Loucy (cell line): ENCODE measurements at regions not wholly inside any gene's neighbourhood (a gene's known extent, or its start where the extent isn't known, plus 50 kb on each side); places are given as distances from the start of the nearest gene placed in this dataset.

ENCODE experiments used
- H2AFZ ChIP-seq: fragments of 200-600 bp; sonication (generic); 2 replicates; pipeline ENCODE4 v1.6.0; 2016; ENCODE audit warnings: antibody characterized with exemption, mild to moderate bottlenecking, low read length, moderate library complexity
- H3F3A ChIP-seq: fragments of 200-600 bp; 2 replicates; pipeline ENCODE4 v1.6.0; 2016; ENCODE audit warnings: antibody characterized with exemption, low read depth, mild to moderate bottlenecking
- H3K27me3 ChIP-seq: fragments of 200-600 bp; sonication (generic); 2 replicates; pipeline ENCODE4 v1.6.1; 2014; ENCODE audit warnings: low read length, mild to moderate bottlenecking; ENCODE audit not compliant: insufficient read depth, poor library complexity, severe bottlenecking
- H3K36me3 ChIP-seq: fragments of 200-600 bp; sonication (generic); 2 replicates; pipeline ENCODE4 v1.6.1; 2016; ENCODE audit warnings: low read length; ENCODE audit not compliant: insufficient read depth
- H3K4me1 ChIP-seq: fragments of 200-600 bp; sonication (generic); 2 replicates; pipeline ENCODE4 v1.5.1; 2014; ENCODE audit warnings: low read length, mild to moderate bottlenecking; ENCODE audit not compliant: insufficient read depth, poor library complexity, severe bottlenecking
- H3K4me2 ChIP-seq: fragments of 200-600 bp; sonication (generic); 2 replicates; pipeline ENCODE4 v1.6.0; 2014; ENCODE audit warnings: antibody characterized with exemption, low read length, low read depth, mild to moderate bottlenecking; ENCODE audit not compliant: poor library complexity, severe bottlenecking
- H3K4me3 ChIP-seq: fragments of 200-600 bp; sonication (generic); 2 replicates; pipeline ENCODE4 v1.5.1; 2014; ENCODE audit warnings: low read length, mild to moderate bottlenecking, mixed read lengths; ENCODE audit not compliant: poor library complexity, severe bottlenecking
- H3K79me2 ChIP-seq: fragments of 200-600 bp; sonication (generic); 2 replicates; pipeline ENCODE4 v1.6.1; 2014; ENCODE audit warnings: low read length; ENCODE audit not compliant: insufficient read depth
- H3K9ac ChIP-seq: fragments of 200-600 bp; sonication (generic); 2 replicates; pipeline ENCODE4 v1.6.0; 2014; ENCODE audit warnings: mild to moderate bottlenecking, low read depth, low read length, moderate library complexity; ENCODE audit not compliant: poor library complexity, severe bottlenecking
- H3K9me2 ChIP-seq: fragments of 200-600 bp; sonication (generic); replicated peaks from 2 replicates; pipeline ENCODE4 v1.6.1; 2016; ENCODE audit warnings: low read depth, low read length, mixed read lengths
- H3K9me3 ChIP-seq: fragments of 200-600 bp; sonication (generic); 2 replicates; pipeline ENCODE4 v1.6.1; 2014; ENCODE audit warnings: mild to moderate bottlenecking, antibody characterized with exemption, low read length, low read depth; ENCODE audit not compliant: insufficient read depth
- H4K20me1 ChIP-seq: fragments of 200-600 bp; sonication (generic); 2 replicates; pipeline ENCODE4 v1.6.0; 2014; ENCODE audit warnings: antibody characterized with exemption, low read length, mild to moderate bottlenecking; ENCODE audit not compliant: insufficient read depth, poor library complexity, severe bottlenecking
- EZH2phosphoT487 ChIP-seq: fragments of 200-600 bp; IDR thresholded peaks from 2 replicates; pipeline ENCODE4 v1.6.1; 2018; ENCODE audit warnings: antibody characterized with exemption, mild to moderate bottlenecking, moderate library complexity, borderline replicate concordance
- TF ChIP-seq, protein P1 (sequence below): fragments of 200-600 bp; sonication (generic); conservative IDR thresholded peaks from 2 replicates; pipeline ENCODE4 v1.5.1; 2014; ENCODE audit warnings: mild to moderate bottlenecking, antibody characterized with exemption, low read length

DNA sequence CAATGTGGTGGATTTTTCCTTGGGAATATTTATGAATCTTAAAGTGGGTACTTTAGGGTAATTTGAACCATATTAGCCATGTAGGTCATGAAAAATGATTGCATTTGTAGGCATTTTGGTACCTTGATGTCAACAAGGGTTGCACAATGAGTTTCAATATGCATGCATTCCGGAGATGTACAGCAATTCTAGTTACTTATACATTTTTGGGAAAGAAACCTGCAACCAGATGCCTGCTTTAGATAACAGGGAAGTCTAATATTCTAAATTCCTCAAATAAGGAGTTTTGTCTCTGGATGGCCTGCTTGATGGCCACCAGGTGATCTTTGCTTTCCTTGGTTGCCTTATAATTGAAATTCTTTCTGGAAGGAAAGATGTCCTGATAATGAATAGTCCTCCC is 240.5 kb upstream of the SETMAR start:
- Histone ChIP-seq H3K9me2 (no peaks in the 10 kb centered on the region), H3K79me2 (no peaks in the 10 kb centered on the region), H3K4me2 (no peak overlapping the region), H3K27me3 (no peaks in the 10 kb centered on the region), H3F3A (no peaks in the 10 kb centered on the region), H4K20me1 (no peaks in the 10 kb centered on the region), H3K36me3 (no peaks in the 10 kb centered on the region), H3K4me1 (no peaks in the 10 kb centered on the region), H3K9ac (no peak overlapping the region), H3K4me3 (no peak overlapping the region), H2AFZ (no peak overlapping the region), H3K9me3 (no peaks in the 10 kb centered on the region)
- TF ChIP-seq, protein P1, sequence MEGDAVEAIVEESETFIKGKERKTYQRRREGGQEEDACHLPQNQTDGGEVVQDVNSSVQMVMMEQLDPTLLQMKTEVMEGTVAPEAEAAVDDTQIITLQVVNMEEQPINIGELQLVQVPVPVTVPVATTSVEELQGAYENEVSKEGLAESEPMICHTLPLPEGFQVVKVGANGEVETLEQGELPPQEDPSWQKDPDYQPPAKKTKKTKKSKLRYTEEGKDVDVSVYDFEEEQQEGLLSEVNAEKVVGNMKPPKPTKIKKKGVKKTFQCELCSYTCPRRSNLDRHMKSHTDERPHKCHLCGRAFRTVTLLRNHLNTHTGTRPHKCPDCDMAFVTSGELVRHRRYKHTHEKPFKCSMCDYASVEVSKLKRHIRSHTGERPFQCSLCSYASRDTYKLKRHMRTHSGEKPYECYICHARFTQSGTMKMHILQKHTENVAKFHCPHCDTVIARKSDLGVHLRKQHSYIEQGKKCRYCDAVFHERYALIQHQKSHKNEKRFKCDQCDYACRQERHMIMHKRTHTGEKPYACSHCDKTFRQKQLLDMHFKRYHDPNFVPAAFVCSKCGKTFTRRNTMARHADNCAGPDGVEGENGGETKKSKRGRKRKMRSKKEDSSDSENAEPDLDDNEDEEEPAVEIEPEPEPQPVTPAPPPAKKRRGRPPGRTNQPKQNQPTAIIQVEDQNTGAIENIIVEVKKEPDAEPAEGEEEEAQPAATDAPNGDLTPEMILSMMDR, result no peak
- TF ChIP-seq EZH2phosphoT487, result no peak

DNA sequence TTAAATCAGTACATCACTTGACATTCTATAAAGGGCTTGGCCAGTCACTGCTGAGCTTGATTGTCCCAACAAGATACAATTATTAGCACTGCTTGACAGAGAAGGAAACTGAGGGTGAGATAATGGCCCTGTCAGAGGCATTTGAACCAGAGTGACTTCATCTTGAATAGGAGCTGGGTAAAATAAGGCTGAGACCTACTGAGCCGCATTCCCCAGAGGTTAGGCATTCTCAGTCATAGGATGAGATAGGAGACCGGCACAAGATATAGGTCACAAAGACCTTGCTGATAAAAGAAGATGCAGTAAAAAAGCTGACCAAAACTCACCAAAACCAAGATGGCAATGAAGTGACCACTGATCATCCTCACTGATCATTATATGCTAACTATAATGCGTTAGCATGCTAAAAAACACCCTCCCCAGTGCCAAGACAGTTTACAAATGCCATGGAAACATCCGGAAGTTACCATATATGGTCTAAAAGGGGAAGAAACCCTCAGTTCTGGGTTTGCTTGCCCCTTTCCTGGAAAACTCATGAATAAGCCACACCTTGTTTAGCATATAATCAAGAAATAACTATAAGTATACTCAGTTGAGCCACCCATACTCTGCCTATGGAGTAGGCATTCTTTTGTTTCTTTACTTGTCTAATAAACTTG is 239.1 kb upstream of the SETMAR start:
- Histone ChIP-seq H3K9me3 (no peaks in the 10 kb centered on the region), H3K4me1 (no peaks in the 10 kb centered on the region), H2AFZ (no peak overlapping the region), H3K4me2 (no peak overlapping the region), H3K4me3 (no peak overlapping the region), H4K20me1 (no peaks in the 10 kb centered on the region), H3K27me3 (no peaks in the 10 kb centered on the region), H3K9ac (no peak overlapping the region), H3F3A (no peaks in the 10 kb centered on the region), H3K9me2 (no peaks in the 10 kb centered on the region), H3K79me2 (no peaks in the 10 kb centered on the region), H3K36me3 (no peaks in the 10 kb centered on the region)
- no peak for TF ChIP-seq EZH2phosphoT487

DNA sequence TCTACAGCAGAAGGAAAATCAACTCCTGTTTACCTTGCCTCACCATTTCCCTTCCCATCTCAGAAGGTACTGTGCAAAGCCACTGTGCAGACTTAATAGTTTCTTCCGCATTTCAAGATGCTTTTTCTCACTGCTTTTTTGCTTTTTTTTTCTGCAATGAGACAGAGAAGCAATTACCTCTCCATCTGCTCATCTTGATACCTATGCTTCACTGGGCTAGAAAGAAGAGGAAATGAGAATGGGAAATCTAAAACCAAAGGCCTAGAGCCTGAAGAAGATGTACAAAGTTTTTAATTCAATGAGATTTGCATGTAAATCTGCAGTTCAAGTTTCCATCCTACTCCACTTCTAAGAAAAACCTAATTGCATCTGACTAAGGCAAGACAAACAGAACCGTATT is 238.1 kb upstream of the SETMAR start:
- no peak overlapping the region for H3K9ac ChIP-seq
- H3F3A ChIP-seq, result no peaks in the 10 kb centered on the region
- no peaks in the 10 kb centered on the region for H4K20me1 ChIP-seq
- no peaks in the 10 kb centered on the region for H3K4me1 ChIP-seq
- H3K27me3 ChIP-seq, result no peaks in the 10 kb centered on the region
- H3K4me2 ChIP-seq, result no peak overlapping the region
- H3K9me2 ChIP-seq, result no peaks in the 10 kb centered on the region
- H3K36me3 ChIP-seq, result no peaks in the 10 kb centered on the region
- TF ChIP-seq, protein P1, result no peak
- TF ChIP-seq EZH2phosphoT487, result no peak
- H3K4me3 ChIP-seq, result no peak overlapping the region
- no peaks in the 10 kb centered on the region for H3K9me3 ChIP-seq
- no peak overlapping the region for H2AFZ ChIP-seq
- H3K79me2 ChIP-seq, result no peaks in the 10 kb centered on the region

DNA sequence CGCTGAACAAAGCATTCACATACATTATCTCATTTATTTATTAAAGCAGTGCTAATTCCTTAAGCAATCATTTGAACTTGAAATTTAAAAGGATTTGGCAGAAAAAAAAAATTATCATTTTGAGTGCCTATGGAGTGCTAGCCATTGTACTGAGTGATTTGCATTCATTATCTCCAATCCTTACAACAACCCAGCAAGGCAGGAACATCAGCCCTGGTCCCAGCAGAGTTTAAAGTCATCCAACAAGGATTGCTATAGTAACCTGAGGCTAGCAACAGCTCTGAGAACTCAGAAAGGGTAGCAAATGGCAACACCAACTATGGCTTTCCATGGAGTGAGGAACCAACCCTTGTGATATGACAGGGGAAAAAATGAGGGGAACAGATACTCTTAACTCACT is 237.6 kb upstream of the SETMAR start:
- Histone ChIP-seq H4K20me1 (no peaks in the 10 kb centered on the region), H3F3A (no peaks in the 10 kb centered on the region), H3K4me1 (no peaks in the 10 kb centered on the region), H2AFZ (no peak overlapping the region), H3K79me2 (no peaks in the 10 kb centered on the region), H3K4me3 (no peak overlapping the region), H3K27me3 (no peaks in the 10 kb centered on the region), H3K9me2 (no peaks in the 10 kb centered on the region), H3K9me3 (no peaks in the 10 kb centered on the region), H3K36me3 (no peaks in the 10 kb centered on the region), H3K4me2 (no peak overlapping the region), H3K9ac (no peak overlapping the region)
- TF ChIP-seq, protein P1, result no peak
- TF ChIP-seq EZH2phosphoT487, result no peak
